HG03280 (cell line): ENCODE measurements at regions not wholly inside any gene's neighbourhood (a gene's known extent, or its start where the extent isn't known, plus 50 kb on each side); places are given as distances from the start of the nearest gene placed in this dataset.
"Not testable (repeated sequence)": the region's sequence is repeated elsewhere in the genome, so short reads cannot be mapped to it uniquely, and the experiment has no call there.

Source experiments
- ATAC-seq: cut with Tn5 transposase; IDR thresholded peaks from one replicate; pipeline ENCODE4 v1.9.1; 2021; ENCODE audit warnings: mild to moderate bottlenecking, moderate library complexity; ENCODE audit not compliant: unreplicated experiment

DNA sequence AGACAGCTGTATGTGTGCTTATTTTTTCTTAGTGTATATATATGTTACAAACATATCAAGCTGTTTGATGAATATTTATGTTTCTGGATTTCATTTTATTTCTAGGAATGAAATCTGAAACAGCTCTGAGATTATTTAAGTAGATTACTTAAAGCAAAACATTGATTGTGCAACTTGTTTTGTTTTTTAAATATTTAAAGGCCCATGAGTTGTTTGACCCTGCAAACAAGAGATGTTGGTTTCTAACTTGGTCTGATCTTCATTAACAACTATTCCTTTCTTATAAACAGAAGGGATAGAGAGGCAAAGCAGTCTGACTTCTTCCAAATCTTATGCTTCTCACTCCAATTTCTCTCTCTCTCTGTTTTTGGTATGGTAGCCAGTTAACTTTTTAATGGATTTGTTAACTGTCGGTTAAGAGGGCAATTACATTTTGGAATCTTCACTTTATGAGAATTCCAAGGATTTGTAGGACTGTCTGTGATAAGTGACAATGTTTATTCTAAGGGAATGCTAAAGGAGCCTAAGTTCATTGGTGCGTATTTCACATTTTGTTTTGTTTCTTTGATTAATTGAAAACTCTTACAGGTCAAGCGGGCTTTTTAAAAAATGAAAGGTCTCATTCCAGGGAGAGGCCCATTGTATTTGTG, 102.6 kb upstream of the HMGA2 start:
- no peak for ATAC-seq

DNA sequence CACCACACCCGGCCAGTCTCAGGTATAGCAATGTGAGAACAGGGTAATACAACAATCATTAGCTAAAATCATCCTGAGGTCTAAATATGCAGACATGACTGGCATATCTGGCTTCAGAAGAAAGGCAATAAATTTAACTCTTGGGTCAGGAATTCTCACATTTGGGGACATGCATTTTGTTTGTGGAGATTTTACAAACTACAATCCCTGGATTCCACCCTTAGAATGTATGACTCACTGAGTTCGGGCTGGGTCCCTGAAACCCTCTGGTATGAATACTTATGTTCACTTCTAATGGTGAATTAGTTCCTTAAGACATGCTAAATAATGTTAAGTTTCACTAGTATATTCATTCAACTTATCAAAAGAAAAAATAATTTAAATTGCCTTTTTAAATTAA, 98.9 kb upstream of the HMGA2 start:
- ATAC-seq = no peak

DNA sequence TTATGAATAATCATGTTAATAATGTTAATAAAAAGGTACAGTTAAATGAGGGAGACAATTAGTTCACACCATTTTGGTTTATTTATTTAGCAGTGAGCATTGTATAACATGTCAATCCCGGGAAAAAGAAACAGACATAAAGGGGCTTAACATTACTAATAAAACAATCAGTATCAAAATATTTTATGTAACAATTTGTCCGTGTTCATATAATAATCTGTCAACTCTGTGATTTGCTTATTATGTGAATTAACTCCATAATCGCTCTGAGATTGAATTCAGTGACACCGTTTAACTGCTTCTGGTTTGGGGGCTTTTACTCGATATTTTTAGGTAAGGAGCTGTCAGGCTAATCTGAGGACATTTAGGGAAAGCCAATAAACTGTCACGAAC, 95.8 kb upstream of the HMGA2 start:
- no peak for ATAC-seq

- ATAC-seq = no peak
Measured at GRCh38 chr12:65728848-65729793, 95.2 kb upstream of the HMGA2 start.

DNA sequence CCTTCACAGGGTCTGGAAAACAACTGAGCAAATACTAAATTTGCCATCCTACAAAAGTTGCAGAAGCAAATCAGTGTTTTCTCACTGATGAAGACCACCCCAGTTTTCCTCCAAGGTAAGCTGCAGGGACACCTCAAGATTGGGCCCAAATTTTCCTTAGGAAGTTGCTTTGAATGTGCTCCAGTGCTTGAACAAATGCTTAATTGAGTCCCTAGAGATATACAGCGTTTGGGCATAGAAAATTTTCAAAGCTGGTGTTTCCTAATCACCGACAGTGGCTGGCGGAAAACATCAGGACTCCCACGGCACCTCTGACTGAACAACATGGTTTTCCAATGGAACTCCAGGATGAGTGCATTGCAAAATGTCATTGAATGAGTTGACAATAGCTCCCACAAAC, 92.5 kb upstream of the HMGA2 start:
- ATAC-seq = no peak

- ATAC-seq = not testable (repeated sequence)
Measured at GRCh38 chr12:65733643-65734042, 90.6 kb upstream of the HMGA2 start.

DNA sequence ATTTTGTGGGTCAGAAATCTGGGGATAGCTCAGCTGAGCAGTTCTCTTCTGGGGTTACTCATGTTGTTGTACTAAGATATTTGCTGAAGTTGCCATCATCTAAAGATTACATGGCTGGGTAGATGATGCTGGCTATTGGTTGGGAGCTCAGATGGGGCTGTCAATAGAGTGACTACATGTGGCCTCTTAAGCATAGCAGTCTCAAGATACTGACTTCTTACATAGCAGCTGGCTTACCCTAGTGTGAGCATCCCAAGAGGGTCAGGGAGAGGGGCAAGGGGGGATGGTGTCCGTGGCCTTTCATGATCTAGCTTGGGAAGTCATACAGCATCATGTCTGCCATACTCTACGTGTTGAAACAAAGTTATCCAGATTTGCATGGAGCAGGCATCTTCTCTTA, 90.1 kb upstream of the HMGA2 start:
- ATAC-seq = no peak

DNA sequence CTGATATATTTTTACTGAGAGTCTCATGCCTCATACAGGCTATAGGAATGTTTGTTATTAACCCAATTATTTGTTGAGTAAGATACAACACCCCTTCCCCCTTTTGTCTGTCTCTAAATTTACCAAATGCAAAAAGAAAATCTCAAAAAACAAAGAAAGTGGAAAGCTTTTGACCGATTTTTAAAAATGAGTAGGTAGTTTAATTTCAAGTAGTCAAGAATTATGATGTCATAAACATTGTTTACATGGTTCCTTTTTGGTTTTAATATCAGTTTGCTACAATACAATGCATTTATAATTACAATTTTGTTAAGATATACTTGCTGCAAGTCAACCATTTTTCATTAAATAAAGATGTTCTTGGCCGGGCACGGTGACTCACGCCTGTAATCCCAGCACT, 84.7 kb upstream of the HMGA2 start:
- ATAC-seq = no peak

DNA sequence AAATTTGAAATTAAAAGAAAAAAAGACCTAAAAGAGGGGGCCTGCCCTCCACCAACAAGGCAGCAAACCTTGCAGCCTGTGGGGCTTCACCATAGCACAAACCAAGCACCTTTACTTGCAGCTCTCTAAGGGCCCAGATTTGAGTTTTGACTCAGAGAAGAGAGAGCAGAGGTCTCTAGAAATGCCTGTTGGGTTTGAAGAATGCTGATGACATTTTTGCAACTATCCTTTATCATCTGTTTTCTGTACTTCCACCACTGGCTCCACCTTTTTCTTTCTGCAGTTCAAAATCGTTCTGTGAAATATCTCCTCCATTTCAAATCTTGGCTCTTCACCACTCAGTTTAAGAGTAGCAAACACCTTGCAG, 83.8 kb upstream of the HMGA2 start:
- ATAC-seq = no peak

GRCh38 chr12:65740873-65741600, 83.2 kb upstream of the HMGA2 start:
- peak; percentile 71 for ATAC-seq

- peak; percentile 10 for ATAC-seq
Measured at GRCh38 chr12:65741656-65742017, 82.6 kb upstream of the HMGA2 start.

DNA sequence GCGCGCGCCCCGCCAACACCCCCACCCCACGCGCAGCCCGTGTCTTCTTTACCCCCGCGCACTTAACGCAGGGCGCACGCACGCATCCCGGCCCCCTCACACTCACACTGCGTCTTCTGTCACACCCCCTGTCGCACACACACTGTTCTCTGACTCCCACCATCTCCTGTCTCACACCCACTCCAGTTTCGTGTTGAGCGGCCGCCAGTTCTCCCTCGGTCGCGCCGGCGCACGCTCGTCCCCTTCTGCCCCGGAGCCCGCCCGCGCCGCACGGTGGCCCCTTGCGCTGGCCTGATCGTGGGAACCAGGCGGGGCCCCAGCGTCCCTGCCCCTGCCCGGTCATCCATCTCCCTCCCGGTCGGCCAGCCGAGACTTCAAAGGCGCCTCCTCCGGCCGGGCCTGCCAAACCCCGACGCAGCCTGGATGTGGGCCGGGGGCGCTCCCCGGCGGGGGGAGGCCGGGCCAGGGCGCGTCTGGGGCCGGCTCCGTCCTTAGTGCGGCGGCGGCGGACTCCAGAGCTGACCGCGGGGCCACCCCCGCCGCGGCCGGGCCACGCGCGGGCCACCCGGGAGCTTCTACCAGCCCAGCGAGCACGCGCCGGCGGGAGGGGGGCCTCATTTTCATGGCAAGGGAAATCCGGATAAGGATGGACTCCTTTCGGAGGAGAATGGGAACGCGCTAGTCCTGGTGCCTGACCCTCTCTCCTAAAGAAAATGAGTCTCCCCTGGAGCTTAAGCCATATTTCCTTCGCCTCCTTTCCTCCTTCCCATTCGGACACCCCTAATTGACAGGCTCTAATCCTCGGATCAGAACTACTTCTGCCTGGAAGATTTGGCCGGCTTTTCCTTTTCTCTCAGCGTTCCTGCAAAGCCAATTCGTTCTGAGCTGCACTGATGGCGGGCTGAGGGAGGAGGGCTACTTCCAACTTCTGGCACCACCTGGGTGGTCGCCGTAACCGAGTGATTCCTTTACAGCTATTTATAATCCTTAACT, 82.0 kb upstream of the HMGA2 start:
- peak; percentile 12 for ATAC-seq

DNA sequence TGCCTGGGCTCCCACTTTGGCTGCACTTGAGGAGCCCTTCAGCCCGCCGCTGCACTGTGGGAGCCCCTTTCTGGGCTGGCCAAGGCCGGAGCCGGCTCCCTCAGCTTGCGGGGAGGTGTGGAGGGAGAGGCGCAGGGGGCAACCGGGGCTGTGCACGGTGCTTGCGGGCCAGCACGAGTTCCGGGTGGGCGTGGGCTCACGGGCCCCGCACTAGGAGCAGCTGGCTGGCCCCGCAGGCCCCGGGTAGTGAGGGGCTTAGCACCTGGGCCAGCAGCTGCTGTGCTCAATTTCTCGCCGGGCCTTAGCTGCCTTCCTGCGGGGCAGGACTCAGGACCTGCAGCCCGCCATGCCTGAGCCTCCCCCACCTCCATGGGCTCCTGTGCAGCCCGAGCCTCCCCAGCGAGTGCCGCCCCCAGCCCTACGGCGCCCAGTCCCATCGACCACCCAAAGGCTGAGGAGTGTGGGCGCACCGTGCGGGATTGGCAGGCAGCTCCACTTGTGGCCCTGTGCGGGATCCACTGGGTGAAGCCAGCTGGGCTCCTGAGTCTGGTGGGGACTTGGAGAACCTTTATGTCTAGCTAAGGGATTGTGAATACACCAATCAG, 79.9 kb upstream of the HMGA2 start:
- not testable (repeated sequence) for ATAC-seq

DNA sequence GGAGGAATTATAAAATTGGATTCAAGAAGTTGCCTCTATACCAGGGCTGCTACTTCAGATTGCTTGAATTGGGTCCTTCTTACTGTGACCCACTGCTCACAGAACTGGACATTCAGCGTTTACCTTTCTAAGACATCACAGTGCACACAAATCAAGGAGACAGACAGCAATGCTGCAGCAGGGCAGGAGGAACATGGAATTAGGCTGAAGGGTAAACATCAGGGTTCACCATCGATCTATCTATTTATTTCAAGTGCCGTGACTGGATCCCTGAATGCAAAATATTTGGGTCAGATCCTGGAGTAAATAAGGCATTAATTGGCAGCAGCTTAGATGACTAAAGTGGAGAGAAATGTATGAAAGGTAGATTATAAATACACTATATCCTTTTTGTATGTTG, 76.9 kb upstream of the HMGA2 start:
- ATAC-seq = no peak

GRCh38 chr12:65748332-65748731, 76.0 kb upstream of the HMGA2 start:
- ATAC-seq = no peak

DNA sequence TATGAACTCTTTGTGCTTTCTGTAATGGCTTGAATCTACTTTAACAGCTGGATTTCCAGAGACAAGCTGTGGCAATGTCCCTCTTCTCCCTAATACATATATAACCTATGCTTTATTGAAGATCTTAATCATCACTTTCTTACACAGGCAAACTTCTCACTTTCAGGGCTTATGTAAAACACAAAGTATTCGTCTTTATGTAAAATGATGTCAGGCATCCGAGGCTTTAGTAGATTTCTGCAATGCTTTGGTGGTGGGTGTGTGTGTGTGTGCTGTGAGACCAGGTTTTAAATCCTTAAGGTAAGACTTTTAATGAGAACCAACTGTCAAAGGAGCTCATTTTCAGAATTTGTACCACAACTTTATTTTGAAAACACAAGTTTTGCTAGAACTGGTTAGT, 70.0 kb upstream of the HMGA2 start:
- ATAC-seq = no peak

DNA sequence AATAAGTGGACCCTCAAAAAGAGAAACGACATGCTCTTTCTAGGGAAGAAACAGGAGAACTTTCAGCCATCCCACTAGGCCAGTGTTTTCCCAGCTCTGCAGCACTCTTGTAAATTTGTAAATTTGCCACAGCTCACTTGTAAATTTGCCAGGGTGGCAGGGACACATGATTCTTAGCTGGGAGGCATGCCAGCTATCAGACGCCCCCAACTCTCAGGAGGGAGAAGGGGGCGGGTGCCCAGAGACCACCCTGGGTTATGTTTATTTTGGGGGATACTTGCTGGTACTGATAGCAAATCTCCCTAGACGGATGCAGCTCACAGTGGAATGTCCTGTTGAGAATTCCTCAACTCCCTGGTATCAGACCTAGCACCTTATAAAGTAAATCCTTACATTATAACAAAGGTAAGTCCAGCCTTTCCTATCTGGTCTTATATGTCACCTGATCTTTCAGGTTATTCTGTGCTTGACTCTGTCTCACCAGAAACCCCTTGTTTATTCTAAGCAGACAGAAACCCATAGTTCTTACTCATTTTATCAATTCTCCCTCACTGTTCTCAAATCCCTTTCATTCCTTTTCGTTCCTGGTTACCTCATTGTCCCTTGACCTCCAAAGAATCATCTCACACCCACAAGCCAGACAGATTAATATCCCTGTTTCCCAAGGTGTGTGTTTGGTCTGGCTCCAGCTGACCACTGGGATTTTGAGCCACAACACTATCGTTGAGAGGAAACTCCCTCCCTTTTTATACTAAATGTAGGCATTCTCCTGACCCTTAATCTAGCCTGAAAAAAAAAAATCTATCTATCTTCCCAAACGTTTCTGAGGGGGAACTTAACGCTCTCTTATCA, 69.3 kb upstream of the HMGA2 start:
- ATAC-seq = no peak

DNA sequence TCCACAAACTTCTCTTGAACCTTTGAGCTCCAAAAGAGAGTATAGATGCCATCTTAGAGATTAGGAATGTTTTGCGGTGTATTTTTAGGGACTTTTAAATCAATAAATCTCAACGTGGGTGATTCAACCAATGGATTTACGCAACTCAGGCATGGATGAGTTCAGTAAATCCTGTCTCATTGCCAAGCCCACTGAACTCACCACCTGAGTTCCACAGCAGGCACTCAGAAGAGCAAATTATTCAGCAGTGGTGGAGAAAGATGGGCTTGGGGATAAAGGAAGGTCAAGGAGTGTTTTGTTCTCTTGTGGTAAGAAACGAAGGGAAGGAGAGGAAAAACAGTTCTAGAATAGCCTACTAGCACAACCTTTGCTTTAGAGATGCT, 68.7 kb upstream of the HMGA2 start:
- no peak for ATAC-seq

GRCh38 chr12:65756267-65756666, 68.0 kb upstream of the HMGA2 start:
- ATAC-seq = no peak
